Aorta (tissue), 5 donors: ENCODE measurements at regions not wholly inside any gene's neighbourhood (a gene's known extent, or its start where the extent isn't known, plus 50 kb on each side); places are given as distances from the start of the nearest gene placed in this dataset.

Experiments
- ATAC-seq: fragments of 200-7000 bp; cut with Tn5 transposase; one replicate; pipeline ENCODE4 v1.9.1; 2022; ENCODE audit warnings: moderate library complexity; ENCODE audit not compliant: low FRiP score
- DNase-seq, 2 donors: peaks; one replicate each; pipeline ENCODE4 v3.0.0-alpha.2; 2020
- H3K27ac ChIP-seq, 2 donors: one replicate each; pipeline ENCODE4 v1.5.1; 2013; ENCODE audit warnings: low read length in 2 of 2, mild to moderate bottlenecking in 2 of 2, moderate library complexity in 2 of 2, control low read depth in 1 of 2, inconsistent platforms in 1 of 2, low read depth in 1 of 2
- H3K27me3 ChIP-seq, 2 donors: one replicate each; pipeline ENCODE4 v1.6.1; 2013; ENCODE audit warnings: control low read depth in 1 of 2, low read length in 1 of 2, mild to moderate bottlenecking in 1 of 2, moderate library complexity in 1 of 2; ENCODE audit not compliant: insufficient read depth in 2 of 2, control insufficient read depth in 1 of 2
- H3K36me3 ChIP-seq, 2 donors: one replicate each; pipeline ENCODE4 v1.6.1; 2013; ENCODE audit warnings: control low read depth in 1 of 2, low read length in 1 of 2, mild to moderate bottlenecking in 1 of 2; ENCODE audit not compliant: insufficient read depth in 2 of 2, control insufficient read depth in 1 of 2
- H3K4me1 ChIP-seq, 2 donors: one replicate each; pipeline ENCODE4 v1.6.1; 2013; ENCODE audit warnings: low read length in 2 of 2, control low read depth in 1 of 2, mild to moderate bottlenecking in 1 of 2, moderate library complexity in 1 of 2; ENCODE audit not compliant: insufficient read depth in 2 of 2, control insufficient read depth in 1 of 2
- H3K4me3 ChIP-seq, 2 donors: one replicate each; pipeline ENCODE4 v1.5.1; 2013; ENCODE audit warnings: low read length in 2 of 2, control low read depth in 1 of 2, mild to moderate bottlenecking in 1 of 2
- H3K9me3 ChIP-seq: one replicate; pipeline ENCODE4 v1.6.1; 2013; ENCODE audit warnings: mild to moderate bottlenecking, low read length; ENCODE audit not compliant: control insufficient read depth
- WGBS, 2 donors: extraction: QIAGEN DNeasy Blood & Tissue Kit; methylation state at CpG; one replicate each; pipeline ENCODE4 v1.1.7; 2013; 5-methylcytosine and 5-hydroxymethylcytosine counted together
- intact Hi-C, 2 donors: fragments of 100-400 bp; cut with DNase I; formaldehyde crosslinking; loops; one replicate each; pipeline versions ENCODE4 v1.14.2 to v1.15.0; 2022
- donor health status: healthy with polysubstance abuse.
- donor health status: Bipolar disorder and iron deficiency.
- donor health status: DM: no; HTN: no; CAD: no.
- donor health status: DM: no; HTN: no; CAD: no.
- donor health status: DM: yes; HTN: yes; CAD: no.

GRCh38 chr13:51007216-51007615, 97.6 kb downstream of the RNASEH2B start:
- ATAC-seq, result no peak
- H3K27ac ChIP-seq, result peak overlapping the region; percentile 80 to 82
- WGBS, 2 donors, result 94 to 100% methylated on average over 3 of the region's 3 CpGs

GRCh38 chr13:51006067-51006845, 96.7 kb downstream of the RNASEH2B start:
- Histone ChIP-seq H3K36me3 (no peaks in the 10 kb centered on the region), H3K27ac (peak overlapping the region; percentile 80 to 91)
- ATAC-seq, result peak; percentile 64

More at GRCh38 chr13:51007216-51007615, 97.6 kb downstream of the RNASEH2B start:
- intact Hi-C loops, result no loop called here
- Histone ChIP-seq H3K4me3 (no peak overlapping the region), H3K36me3 (no peaks in the 10 kb centered on the region), H3K9me3 (no peaks in the 10 kb centered on the region), H3K4me1 (peaks cover 0 to 5% of the 10 kb centered on the region in 2 donors), H3K27me3 (no peaks in the 10 kb centered on the region)
- DNase-seq, result no peak

More at GRCh38 chr13:51006067-51006845, 96.7 kb downstream of the RNASEH2B start:
- DNase-seq, result no peak
- 14 to 20% methylated on average over 7 of the region's 7 CpGs for WGBS, 2 donors
- Histone ChIP-seq H3K4me1 (peaks cover 0 to 5% of the 10 kb centered on the region in 2 donors), H3K4me3 (no peak overlapping the region), H3K27me3 (no peaks in the 10 kb centered on the region), H3K9me3 (no peaks in the 10 kb centered on the region)
- intact Hi-C loops, result no loop called here
